ENCODE measurements at regions not wholly inside any gene's neighbourhood (a gene's known extent, or its start where the extent isn't known, plus 50 kb on each side); places are given as distances from the start of the nearest gene placed in this dataset.

DNA sequence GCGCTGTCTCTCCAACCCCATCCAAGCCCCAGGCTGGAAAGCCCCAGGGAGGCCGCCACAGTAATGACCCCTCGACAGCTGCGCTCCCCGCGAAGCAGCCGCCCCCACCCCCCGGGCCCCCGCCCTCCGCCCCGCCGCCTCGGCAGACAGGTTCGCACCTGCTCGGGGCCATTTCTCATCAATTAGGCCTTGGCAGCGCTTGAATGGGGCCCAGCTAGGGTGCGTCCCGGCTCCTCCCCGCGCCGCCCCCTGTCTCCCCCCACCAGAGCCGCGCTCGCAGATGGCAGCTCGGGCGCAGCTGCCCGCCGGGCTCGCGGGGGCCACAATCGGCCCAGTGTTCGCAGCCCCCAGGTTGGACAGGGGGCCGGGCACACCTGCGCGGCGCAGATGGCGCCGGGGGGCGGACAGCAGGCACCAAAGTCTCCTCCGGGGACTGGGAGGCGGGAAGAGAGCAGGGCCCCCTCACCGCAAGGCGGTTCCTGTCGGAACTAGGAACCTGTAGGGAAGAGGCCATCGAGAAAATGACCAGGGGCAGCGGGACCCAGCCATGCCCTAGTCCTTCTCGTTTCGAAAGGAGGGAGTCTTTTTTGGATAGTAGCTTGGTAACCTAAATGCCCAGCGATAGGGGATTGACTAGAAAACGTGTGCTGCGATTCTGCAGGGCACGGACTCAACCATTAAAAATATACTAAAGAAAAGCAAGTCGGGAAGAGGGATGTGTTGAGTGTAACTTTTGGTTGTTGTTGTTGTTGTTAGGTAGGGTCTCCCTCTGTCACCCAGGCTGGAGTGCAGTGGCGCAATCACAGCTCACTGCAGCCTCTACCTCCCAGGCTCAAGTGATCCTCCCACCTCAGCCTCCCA lies 83.2 kb upstream of the EYA2 start:
- FAIRE-seq, result no peak

DNA sequence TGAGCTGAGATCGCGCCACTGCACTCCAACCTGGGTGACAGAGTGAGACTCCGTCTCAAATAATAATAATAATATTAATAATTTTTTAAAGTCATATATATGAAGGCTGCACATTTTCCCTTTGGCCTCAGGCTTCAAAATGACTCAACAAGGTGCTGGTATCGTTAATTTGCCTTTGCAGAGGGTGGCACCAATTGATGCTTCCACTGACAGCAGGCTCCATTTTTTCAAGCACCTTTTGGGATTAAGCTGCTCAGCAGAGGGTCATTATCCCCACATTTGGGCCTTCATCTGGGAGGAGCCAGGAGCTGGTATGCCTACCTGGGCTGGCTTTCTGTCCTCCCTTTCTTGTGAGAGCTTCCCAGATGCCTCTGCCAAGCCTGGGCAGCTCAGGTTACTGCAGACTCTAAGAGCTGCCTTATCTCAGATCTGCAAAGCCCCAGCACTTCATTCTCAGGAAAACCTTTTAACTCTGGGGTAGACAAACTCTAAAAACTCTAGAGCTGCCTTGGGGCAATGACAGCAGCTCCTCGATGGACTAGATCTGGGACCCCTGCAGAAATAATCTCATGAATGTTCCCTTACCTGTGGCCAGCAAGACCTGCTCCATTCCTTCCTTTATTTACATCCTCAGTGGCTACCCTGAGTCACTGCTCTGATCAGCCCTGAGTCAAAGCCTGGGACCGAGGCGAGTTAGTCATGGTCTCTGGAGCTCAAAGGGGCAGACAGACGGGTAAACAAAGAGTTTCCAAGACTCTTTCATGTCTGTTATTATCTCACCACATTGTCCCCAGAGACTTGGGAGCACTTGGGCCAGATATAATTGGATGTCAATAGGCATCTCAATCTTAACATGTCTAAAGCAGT lies 80.0 kb upstream of the EYA2 start:
- no peak for FAIRE-seq

GRCh38 chr20:46816097-46816496 lies 78.5 kb upstream of the EYA2 start:
- no peak for FAIRE-seq

- FAIRE-seq, result peak; percentile 91
These were observed 77.6 kb upstream of the EYA2 start for GRCh38 chr20:46816886-46817638.

- no peak for FAIRE-seq
These were observed 74.0 kb upstream of the EYA2 start for GRCh38 chr20:46820682-46821081.

DNA sequence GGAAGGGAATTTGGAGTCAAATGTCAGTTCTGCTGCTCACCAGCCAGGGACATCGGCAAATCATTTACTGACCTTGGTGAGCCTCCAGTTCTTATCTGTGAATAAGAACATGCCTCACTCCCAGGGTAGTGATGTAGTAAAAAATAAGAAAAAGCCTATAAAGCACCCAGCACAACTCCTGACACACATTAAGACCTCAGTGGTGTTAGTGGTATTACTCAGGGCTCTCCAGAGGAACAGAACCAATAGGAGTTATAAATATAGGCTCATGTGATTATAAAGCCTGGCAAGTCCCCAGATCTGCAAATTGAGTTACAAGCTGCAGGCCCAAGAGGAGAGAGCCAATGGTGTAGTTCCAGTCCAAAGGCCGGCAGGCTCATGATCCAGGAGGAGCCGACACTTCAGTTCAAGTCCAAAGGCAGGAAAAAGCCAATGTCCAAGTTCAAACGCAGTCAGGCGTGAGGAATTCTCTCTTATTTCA lies 71.3 kb upstream of the EYA2 start:
- no peak for FAIRE-seq

GRCh38 chr20:46823753-46824152 lies 70.9 kb upstream of the EYA2 start:
- FAIRE-seq, result no peak

- no peak for FAIRE-seq
These were observed 68.2 kb upstream of the EYA2 start for GRCh38 chr20:46826343-46826984.

DNA sequence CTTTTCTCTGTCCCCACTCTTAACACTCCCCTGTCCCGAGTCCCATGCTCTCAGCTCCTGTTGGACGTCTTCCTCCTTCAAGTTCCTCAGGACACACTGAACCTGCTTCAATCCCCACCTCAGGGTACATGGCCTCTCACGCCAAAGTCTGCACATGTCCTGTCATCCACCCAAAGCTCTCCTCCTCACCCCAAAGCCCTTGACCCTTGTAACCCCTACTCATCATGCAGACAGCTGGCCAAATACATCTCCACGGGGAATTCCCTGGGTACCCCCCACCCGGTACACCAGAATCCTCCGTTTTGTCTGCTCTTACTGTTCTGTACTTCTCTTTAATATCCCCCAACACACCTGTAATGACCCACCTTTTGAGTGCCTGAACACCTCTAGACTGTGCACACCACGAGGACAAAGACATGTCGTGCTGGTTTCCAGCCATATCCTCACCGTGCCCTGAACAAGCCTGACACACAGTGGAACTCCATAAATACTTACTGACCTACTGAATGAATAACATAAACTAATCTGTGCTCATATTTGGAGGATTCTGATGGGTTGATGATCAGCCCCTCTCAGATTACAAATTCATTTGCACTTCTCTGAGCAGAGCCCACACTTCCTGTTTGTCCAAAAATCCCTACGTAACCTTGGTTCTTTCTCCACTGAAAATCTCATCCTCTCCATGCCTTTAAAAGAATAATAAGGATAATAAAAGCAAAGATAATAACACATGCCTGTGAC lies 66.8 kb upstream of the EYA2 start:
- FAIRE-seq, result no peak

DNA sequence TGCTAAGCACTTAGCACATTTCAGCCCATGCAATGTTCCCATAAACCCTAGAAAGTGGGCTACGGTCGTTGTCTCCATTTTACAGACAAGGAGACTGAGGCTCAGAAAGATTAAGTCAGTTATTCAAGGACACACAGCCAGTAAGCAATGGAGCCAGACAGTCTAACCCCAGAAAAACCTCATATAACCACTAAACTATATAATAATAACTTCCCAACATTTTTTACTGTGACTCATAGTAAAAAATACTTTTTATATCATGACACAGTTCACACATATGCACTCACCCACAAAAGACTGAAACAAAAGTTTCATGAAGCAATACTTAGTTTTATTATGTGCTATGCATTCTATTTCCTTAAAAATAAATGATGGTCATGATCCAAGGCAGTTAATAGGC lies 66.2 kb upstream of the EYA2 start:
- FAIRE-seq, result no peak

- FAIRE-seq, result no peak
These were observed 63.6 kb upstream of the EYA2 start for GRCh38 chr20:46830886-46831632.

GRCh38 chr20:46831633-46832011 lies 63.0 kb upstream of the EYA2 start:
- FAIRE-seq, result no peak

DNA sequence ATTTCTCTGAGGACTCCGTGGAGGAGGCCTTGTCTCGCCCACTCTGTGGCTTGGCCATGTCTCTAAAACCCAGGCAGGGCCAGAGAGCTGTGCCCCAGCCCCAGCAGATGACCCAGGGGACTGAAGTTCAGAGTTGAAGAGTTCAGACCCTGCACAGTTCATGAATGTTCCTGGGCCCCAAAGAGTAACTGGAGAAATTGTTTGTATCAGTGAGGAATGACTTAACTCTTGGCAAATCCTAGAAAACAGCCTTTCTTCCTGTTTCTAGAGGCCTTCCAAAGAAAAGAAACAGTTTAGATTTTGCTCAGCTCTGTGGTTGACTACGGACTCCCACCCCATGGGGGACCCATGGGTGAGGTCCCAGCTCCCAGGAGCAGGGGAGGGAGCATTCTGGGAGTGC lies 62.1 kb upstream of the EYA2 start:
- no peak for FAIRE-seq

- no peak for FAIRE-seq
These were observed 61.3 kb upstream of the EYA2 start for GRCh38 chr20:46833360-46833759.

DNA sequence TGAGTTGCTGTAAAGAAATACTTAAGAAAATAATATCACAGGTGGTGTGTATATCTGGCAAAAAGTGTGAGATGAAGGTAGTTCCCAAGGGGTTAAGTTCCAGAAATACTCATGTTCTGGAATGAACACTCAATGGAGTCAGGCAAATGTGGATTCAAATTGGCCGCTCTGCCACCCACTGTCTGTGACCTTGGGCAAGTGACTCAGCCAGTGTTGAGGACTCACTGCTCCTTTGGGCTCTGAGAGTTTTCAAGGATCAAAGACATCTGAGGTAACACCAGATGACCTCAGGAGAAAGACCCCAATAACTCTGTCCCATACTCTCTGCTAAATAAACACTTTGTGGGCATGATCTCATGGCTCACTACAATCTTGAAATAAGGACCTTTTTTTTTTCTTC lies 59.2 kb upstream of the EYA2 start:
- FAIRE-seq, result no peak

- no peak for FAIRE-seq
These were observed 57.6 kb upstream of the EYA2 start for GRCh38 chr20:46837083-46837482.

- no peak for FAIRE-seq
These were observed 56.6 kb upstream of the EYA2 start for GRCh38 chr20:46838011-46838410.

DNA sequence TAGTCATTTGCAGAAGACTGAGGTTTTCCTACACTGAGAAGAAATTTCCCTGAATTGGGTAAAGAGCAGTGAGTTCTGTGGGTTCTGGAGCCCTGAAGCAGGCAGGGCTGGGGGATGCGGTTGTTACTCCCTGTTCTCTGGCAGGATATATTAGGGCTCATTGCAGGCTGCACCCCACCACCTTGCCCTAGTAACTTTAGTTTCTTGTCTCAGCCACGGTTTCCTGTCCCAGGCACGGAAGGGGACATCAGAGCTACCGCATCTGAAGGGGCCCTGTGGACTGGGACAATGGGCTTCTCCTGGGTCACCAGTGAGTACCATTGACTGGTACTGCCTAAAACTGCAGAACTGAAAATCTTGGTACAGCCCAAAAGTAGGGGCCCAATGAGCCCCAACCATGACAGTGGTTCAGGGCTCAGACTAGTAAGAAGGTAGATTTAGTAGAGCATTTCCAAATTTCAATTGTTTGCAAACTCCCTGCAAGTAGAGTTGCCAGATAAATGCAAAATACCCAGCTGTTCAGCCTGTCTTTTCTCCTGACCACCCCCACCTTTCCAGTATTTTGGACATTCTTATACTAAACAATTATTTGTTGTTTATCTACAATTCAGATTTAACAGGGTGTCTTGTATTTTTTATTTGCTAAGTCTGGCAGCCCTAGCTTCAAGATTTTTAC lies 54.5 kb upstream of the EYA2 start:
- FAIRE-seq, result no peak
